Midbrain (tissue), 1 donor: ENCODE measurements at regions not wholly inside any gene's neighbourhood (a gene's known extent, or its start where the extent isn't known, plus 50 kb on each side); places are given as distances from the start of the nearest gene placed in this dataset.

ENCODE experiments used
- DNase-seq: peaks from one replicate; lab custom pipeline; 2025; lab: John Stamatoyannopoulos, UW

DNA sequence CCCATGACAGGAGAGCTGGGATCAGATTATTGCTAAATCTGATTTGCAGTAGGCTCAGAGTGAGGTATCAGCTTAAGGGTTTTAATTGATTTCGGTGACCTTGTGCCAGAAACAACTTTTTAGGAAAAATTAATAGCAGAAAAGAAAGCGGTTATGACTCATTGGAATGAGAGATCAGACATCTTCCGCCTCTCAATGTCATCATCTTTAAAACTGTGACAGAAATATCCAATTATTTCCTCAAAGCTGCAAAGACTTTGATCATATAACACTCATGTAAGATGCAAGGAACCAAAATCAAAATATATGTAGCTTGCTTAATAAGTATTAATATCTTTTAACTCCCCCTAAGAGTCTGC is 190.1 kb upstream of the FOXF1 start:
- no peak for DNase-seq

DNA sequence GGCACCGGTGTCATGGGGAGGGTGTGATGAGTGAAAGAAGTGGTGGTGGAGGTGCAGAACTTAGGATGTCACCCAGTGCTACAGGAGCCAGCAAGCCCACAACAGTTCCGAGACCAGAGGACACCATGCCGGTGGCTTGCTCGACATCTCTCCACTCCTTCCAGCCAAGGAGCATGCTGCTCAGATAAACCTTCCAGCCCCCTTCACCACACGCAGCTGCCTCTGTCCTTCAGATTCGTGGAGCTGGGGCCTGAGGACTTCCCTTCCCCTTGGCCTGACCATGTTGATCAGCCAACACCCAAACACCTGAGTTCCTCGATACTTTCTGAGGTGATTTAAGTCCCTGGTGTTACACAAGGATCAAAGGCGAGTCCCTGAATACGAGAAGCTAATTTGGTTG is 188.8 kb upstream of the FOXF1 start:
- DNase-seq: no peak

DNA sequence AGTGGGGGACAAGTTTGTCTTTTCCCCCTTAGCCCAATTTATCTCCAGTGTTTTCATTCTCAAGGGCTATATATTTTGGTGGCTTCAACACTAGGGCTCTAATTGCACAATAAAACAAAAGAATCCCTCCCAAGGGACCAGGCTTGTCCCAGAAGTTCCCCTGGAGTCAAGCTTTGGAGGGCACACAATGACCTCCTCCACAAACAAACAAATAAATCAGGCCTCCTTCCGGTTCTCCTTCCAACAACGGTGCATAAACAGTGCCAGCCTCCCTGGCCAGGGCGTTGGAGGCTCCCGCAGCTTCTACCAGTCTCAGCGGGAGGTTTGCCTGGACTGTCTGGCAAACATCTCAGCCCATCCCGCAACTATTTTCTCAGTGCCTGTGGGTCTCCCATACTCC is 188.0 kb upstream of the FOXF1 start:
- DNase-seq: no peak

DNA sequence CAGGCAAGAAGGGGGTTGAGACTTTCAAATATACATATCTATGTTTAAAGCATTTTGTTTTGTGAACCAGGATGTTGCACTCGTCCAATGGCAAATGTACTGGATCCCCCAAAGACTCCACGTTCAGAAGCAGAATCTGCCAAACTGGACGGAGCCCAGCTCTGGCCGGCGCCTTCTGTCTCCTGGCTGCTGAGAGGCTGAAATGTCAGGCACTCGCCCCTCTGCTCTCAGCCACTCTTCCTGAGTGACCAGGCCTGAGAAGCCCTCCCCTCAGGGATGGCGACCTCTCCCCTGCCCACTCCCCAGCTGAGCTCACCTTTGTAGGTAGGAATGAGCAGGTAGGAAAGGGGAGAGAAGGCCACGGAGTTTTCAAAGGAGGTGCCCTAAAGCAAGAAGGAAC is 187.5 kb upstream of the FOXF1 start:
- no peak for DNase-seq

DNA sequence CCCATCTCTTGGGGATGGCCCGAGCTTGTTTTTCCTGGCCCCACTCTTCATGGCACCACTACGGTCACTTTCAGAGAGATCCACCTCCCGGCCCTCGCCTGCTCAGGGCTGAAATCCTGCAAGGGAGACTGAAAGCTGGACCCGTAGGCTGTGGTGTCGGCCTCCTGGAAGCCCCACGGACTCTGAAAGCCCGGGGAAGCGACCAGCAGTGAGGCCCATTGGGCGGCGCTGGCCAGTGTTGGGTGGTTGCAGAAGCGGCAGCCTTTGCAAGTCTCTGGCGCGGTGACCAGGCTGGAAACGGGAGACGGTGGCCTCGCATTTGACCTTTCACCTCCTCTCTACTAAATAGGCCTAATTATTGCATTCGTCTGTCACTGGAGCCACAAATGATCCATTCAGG is 186.0 kb upstream of the FOXF1 start:
- DNase-seq: no peak

DNA sequence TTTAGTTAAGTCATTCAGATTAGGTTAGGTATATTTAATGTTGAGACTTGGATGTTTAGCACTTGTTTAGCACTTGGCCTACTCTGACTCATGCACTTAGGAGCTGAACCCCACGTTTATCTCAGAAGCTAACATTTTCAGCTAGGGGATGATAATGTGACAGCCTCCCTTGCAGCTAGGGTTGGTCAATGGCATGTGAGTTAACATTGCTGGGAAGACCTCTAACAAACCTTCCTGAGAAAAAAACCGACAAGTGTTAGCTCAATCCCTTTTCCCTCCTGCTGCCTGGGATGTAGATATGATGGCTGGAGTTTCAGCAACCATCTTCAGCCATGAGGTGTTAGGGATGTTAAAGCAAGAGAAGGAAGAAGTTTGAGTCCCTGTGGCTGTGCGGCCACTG is 185.0 kb upstream of the FOXF1 start:
- DNase-seq: no peak

DNA sequence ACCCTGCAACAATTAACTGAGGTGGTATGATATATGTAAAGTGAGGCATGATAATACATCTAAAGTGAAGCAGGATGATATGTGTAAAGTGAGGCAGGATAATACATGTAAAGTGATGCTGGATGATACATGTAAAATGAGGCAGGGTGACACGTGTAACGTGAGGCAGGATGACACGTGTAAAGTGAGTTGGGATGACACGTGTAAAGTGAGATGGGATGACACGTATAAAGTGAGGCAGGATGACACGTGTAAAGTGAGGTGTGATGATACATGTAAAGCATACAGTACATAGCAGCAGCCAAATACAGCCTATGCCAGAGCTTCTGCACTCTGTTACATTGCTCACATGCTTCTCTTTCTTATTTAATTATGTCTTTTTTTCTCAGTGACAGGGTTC is 184.4 kb upstream of the FOXF1 start:
- DNase-seq: no peak

DNA sequence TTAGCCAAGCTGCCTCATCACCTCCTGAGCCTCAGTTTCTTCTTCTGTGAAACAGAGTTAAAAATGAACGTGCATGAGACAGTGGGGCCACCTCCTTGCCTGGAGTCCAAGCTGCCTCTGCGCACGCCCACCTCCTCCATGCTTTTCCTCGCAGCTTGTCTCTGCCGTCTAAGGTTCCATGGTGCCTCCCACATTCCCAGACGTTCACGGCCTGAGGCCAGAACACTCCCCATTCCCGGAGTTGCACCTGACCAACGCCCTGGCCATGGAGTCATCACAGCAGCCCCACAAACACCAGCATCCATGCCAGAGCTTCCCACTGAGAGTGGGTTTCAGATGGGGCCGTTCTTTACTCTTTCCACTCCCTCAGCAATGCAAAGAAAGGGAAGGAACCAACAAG is 183.0 kb upstream of the FOXF1 start:
- no peak for DNase-seq

DNA sequence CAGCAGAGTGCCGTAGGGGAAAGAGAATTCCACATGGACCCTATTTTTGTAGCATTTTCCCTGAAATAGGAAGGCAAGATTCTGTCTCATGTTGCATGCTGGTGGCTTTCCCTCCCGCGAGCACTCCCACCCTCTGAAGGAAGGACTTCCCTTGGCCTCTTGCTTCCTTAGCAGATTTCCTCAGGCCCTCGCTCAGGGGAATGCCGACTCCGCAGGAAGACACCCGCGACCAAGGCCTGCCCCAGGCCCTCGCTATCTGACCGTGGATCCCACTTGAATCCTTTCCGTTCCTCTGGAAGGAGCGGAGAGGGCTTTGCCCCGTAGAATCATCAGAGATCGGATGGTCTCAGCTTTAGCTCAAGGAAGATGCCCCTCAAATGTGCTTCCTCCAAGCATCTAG is 179.4 kb upstream of the FOXF1 start:
- DNase-seq: no peak

DNA sequence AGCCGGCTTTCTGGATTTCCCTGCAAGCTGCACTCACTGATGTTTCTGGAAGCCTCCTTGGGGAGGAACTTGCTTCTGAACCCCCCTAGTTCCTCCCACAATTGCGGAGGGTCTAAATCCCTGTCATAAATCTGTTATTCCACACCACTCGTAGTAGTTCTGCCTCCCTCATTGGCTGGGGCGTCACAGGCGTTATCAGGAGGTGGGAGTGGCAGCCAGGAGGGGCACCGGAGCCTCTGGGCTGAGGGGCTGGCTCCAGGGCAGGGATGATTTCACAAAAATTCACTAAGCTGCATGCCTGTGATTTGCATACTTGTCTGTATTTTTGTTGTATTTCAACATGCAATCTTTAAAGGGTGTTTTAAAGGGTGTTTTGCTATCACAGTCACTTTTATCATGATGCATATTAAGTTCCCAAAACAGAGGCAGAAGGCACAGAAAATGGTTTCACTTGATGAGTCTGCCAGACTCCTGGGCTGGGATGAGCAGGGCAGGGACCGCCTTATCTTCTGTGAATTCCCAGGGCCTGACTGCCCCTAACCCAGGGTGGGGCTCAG is 176.2 kb upstream of the FOXF1 start:
- no peak for DNase-seq

DNA sequence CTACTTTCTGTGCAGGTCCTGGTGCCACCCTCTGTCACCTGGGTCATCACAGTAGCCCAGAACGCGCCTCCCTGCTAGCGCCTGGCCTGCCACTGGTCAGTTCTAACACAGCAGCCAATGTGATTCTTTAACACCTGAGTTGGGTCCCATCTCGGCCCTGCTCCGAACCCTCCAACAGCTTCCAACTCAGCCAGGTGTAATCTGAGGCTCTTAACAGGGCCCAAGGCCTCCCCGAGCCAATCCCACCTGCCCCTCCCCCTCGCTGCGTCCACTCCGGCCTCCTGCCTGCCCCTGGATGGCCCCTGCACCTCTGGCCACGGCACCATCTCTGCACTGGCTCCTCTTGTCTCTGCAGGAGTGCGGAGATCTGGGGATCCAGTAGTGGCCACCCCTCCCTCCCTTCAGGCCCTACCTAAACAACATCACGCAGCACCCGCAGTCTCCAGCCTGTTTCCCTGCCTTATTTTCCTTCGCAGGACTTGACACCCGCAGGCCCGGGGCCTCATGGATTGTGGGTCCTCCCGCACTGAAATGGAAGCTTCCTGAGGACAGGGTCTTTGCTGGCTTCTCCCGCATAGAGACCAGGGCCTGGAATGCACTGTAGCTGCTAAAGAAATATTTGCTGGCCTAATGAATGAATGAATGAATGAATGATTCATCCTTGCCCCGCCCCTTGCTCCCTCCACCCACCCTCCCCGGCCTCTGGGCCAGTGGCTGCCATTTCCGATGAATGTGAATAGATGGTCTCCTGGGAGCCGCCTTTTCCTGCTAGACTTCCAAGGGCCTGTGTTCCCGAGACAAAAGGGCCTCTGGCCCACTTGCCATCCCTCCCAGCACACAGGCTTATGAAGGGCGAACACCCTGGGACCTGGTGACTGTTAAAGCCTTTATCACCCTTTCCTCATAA is 174.8 kb upstream of the FOXF1 start:
- DNase-seq: no peak

DNA sequence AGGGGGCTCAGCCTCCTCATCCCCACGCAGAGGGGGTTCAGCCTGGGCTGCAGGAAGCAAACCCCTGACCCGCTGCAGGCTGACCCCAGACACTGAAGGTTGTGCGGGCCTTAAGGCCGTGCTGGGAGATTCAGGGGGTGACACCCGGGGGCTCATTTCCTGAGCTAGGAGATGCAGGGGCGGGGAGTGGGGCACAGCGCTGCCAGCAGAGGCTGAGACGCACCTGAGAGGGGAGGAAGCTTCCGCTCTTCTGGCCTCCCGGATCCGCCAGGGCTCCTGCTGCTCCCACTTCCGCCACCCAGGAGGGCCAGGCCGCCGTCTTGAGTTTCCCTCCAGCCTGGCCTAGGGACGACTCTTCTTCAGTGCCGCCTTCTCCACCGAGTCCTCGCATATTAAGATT is 173.2 kb upstream of the FOXF1 start:
- no peak for DNase-seq

DNA sequence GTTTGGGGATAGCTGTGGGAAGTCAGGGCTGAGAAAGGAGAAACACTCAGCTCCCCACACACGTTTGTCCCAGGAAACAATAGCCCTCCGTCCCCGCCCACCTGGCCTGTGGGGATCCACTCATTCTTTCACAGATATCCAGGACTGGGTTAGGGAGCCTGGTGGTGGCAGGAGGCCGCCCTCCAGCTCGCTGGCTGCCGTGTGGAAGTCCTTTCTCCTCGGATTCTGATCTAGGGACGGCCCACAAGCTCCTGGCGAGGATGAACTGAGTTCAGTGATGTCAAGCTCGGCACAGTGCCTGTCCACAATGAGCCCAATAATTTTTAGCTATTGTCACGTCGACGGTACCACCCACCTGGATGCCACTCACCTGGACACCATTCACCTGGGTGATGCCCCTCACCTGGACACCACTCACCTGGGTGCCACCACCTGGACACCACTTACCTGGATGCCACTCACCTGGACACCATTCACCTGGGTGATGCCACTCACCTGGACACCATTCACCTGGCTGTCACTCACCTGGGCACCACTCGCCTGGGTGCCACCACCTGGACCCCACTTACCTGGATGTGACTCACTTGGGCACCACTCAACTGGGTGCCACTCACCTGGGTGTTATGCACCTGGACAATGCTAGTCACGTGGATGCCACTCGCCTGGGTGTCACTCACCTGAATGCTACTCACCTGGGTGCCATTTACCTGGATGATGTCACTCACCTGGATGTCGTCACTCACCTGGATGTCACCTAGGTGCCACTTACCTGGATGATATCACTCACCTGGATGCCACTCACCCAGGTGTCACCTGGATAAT is 172.5 kb upstream of the FOXF1 start:
- DNase-seq: no peak

DNA sequence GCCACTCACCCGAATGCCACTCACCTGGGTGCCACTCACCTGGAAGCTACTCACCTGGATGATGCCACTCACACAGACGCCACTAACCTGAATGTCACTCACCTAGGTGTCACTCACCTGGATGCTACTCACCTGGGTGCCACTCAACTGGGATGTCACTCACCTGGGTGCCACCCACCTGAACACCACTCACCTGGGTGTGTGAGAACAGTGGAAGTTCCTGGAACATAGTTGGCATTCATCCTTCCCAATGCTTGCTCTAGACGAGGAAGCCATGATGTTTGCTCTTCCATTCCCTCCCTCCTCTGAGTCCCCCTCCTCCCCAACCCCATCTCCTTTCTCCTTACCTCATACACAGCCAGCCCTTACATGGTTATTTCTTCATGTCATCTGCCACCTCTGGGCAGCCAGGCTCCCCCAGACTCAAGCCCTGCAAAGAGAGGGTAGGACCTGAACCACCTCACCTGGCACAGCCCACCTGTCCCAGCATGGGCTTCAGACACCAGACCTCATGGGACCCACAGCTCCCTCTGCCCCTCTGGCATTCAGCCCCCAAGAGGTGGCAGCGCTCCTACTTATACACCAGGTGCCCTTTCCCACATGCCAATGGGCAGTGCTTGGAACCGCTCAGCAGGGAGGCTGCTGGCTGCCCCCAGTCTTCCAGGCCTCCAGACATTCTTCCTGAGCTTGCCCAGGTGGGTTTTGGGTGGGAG is 171.8 kb upstream of the FOXF1 start:
- DNase-seq: no peak

DNA sequence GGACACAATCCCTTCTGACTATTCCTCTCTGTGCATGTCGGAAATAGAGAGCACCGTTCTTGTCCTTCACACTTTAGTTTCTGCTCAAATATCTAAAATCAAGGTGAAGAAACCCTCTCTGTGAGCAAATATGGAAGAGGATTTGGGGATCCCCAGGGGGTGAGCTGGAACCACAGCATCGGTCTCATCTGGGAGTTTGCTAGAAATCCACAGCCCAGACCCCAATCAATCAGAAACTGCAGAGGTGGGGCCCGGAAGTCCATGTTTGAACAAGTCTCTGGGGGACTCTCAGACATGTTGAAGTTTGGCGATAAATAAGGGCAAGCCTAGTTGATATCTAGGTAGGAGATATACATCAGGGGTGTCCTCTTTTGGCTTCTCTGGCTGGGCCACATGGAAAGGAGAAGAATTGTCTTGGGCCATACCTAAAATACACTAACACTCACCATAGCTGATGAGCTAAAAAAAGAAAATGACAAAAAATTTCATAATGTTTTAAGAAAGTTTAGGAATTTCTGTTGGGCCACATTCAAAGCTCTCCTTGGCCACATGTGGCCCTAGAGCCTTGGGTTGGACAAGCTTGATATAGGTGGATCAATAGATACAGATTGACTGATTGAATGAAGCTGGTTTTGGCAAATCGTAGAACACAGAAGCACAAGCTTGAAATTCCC is 168.0 kb upstream of the FOXF1 start:
- no peak for DNase-seq

DNA sequence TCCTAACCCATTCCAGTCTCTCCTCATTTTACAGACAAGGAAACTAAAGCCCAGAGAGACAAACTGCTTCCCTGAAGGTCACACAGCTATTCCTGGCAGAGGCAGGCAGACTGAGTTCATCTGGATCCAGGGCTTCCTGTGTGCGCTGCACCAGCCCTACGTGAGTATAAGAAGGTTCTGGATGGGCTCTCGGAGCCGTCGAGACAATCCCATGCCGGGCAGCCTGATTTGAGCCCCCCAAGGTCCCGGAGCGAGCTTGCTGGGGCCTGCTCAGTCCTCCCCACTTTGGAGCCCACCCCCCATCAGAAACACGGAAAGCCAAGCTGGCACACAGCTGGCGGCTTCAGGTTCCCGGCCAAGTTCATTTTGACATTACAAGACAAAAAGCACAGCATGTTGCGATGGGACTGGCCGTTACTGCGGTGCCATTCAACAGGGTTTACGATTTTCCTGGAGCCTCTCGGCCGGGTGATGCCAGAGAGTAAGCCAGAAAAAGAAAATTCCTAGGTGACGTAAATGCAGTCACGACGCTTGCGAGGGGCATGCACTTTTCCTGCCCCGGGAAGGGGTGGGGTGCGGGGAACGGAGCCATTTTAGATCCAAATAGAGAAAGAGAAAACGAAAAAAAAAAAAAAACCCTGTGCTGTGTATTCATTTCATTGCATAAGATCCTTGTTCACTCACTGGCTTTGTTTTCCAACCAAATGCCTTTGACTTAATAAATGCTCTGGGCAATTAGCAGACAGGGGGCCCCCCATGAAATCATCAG is 167.1 kb upstream of the FOXF1 start:
- DNase-seq: no peak

DNA sequence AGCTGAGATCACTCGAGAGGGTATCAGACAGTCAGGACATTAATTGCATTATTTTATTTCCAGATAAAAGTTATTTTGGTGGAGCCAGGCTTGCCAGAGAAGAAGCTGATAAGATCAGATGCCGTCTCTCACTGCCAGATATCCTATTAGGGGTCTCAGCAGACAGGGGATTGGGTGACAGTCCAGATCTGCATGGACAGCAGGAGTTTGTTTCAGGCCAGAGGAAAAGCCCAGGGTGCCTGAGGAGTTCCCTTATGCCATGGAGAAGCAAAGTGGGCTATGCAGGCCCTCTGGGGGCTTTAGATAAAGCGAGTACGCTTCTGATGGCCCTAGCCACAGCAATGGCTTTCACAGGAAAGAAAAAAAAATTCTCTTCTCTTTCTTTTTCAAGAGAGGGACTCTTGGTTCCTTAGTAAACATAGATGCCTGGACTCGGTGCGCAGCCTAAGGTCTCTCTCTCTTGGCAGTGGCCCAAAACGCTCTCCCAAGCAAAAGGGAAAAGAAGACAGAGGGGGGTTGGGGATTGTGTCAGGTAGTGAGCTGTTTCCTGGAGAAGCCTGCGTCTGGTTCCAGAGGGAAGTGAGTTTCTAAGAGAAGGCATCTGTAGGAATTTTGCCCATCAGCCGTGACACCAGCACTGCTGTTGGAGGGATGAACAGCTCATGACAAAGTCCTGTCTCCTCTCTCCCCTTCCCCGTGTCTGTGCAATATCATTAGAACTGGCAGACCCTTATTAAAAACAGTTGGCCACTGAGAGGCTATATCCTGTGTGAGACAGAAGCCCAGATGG is 166.3 kb upstream of the FOXF1 start:
- no peak for DNase-seq

DNA sequence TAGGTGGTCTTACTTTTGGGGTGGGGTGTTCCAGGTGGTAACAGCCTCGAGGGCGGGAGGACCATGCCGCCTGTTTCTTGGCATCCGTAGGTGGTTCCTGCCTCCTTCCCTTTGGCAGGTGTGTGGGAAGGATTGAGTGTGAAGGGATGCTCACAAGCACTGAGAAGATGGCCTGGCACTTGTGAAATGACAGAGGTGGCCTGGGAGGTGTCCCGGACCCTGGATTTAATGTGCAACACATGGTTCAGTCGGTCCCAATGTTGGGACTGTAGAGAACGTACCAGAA is 165.8 kb upstream of the FOXF1 start:
- no peak for DNase-seq

DNA sequence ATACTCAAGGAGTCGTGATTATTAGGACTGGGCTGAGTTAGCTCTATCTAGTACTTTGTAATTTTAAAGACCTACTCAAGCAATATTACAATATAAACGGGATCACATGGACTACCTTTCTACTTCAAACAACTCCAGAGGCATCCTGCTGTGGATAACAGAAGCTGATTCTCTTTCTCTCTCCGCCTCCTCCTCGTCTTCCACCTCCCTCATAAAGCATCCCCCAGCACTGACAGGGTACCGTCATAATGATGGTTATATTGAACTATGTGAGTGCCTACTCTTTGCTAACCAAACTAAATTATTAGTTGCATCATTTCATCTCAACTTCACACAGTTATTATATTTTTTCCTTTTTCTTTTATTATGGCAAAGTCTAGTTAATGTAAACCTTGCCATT is 165.4 kb upstream of the FOXF1 start:
- DNase-seq: no peak

DNA sequence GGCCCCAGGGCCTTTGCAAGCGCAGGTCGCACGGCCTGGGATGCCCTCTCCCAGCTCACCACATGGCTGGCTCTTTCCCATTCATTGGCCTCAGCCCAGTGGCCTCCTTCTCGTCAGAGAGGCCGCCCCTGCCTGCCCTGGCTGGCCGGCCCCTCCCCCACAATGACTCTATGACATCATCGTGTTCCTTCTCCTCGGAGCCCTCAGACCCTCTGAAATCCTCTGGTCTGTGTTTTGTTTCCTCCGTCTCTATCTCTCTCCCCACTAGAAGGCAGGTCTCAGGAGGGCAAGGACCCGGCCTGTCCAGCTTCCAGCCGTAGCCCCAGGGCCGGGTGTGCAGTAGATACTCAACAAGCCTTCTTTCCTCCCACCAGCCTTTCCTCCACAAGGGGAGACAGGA is 164.8 kb upstream of the FOXF1 start:
- DNase-seq: no peak

DNA sequence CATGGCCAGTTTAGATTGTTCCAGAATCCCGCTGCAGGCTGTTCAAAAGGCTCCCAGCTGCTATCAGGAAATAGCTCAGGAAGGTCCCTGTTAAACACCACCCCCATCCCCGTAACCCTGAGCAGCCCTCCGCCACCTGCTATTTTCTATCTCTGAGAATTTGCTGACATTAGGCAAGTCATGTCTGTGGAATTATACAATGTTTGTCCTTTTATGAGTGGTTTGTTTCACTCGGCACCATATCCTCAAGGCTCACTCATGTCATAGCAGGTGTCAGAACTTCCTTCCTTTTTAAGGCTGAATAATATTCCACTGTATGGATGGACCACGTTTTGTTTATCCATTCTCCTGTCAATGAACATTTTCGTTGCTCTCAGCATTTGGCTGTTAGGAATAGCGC is 164.3 kb upstream of the FOXF1 start:
- DNase-seq: no peak
